Nephron (organoid): ENCODE measurements at regions not wholly inside any gene's neighbourhood (a gene's known extent, or its start where the extent isn't known, plus 50 kb on each side); places are given as distances from the start of the nearest gene placed in this dataset.

Source experiments
- H3K27ac Mint-ChIP-seq, 3 experiments: 2 replicates each; pipeline ENCODE4 v1.8.0; 2020; ENCODE audit warnings: mixed read lengths in 3 of 3, mild to moderate bottlenecking in 2 of 3, moderate library complexity in 1 of 3
- H3K27me3 Mint-ChIP-seq: 2 replicates; pipeline ENCODE4 v1.8.0; 2021; ENCODE audit warnings: low read depth, mild to moderate bottlenecking, moderate library complexity, mixed read lengths
- H3K36me3 Mint-ChIP-seq: 2 replicates; pipeline ENCODE4 v1.8.0; 2020; ENCODE audit warnings: low read depth, mixed read lengths
- H3K4me1 Mint-ChIP-seq: 2 replicates; pipeline ENCODE4 v1.8.0; 2020; ENCODE audit warnings: mixed read lengths
- H3K4me3 Mint-ChIP-seq, 3 experiments: 2 replicates each; pipeline ENCODE4 v1.8.0; 2020; ENCODE audit warnings: mild to moderate bottlenecking in 3 of 3, mixed read lengths in 3 of 3, moderate library complexity in 2 of 3
- H3K9me3 Mint-ChIP-seq: 2 replicates; pipeline ENCODE4 v1.8.0; 2020; ENCODE audit warnings: mixed read lengths
- TF ChIP-seq, protein P1 (sequence below), 3 experiments: fragments of 200-600 bp; sonication (generic); IDR thresholded peaks; one replicate each; pipeline ENCODE4 v1.5.0; 2021; ENCODE audit warnings: antibody characterized with exemption in 3 of 3; ENCODE audit not compliant: unreplicated experiment in 3 of 3

DNA sequence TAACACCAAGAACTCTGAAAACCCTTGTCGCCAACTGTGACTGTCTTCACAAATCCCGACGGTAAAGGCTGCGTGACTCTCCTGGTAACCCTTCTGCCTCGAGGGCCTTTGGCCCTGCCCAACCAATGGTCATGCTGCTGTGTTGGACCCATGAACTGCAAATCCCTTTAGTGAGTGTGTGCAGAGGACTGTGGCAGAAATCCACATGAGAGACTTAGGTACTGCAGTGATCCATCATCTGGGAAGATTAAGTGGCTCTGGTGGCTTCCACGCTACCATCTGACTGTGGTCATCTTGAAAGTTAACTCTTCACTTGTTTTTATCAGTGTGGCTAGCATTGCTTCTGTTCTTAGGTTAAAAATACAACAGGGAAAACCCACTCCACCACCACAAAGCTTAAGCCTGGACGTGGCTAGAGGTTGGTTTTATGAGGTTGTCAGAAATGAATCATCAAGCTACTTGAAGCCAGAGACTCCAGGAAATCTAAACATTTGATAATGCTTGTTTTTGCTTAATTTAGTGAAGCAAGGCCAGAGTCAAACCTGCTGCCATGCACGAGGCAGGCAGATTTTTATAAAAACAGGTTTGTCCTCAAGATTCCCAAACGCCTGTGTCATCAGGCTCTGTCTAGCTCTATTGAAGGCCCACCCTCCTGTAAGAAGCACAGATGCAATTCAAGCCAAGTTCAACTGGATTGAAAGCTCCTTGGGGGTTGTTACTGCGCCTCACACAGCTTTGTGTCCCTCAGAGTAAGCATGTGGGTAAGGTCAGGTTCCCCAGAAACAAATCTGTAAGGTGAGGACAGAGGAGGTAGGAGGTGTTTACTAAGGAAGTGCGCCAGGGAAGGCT is 52.7 kb upstream of the ERCC6L2 start:
- TF ChIP-seq, protein P1, sequence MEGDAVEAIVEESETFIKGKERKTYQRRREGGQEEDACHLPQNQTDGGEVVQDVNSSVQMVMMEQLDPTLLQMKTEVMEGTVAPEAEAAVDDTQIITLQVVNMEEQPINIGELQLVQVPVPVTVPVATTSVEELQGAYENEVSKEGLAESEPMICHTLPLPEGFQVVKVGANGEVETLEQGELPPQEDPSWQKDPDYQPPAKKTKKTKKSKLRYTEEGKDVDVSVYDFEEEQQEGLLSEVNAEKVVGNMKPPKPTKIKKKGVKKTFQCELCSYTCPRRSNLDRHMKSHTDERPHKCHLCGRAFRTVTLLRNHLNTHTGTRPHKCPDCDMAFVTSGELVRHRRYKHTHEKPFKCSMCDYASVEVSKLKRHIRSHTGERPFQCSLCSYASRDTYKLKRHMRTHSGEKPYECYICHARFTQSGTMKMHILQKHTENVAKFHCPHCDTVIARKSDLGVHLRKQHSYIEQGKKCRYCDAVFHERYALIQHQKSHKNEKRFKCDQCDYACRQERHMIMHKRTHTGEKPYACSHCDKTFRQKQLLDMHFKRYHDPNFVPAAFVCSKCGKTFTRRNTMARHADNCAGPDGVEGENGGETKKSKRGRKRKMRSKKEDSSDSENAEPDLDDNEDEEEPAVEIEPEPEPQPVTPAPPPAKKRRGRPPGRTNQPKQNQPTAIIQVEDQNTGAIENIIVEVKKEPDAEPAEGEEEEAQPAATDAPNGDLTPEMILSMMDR (IDR thresholded peaks at IDR 0.05; ENCODE audit: unreplicated experiment in 3 of 3): no peak
- Mint-ChIP-seq H3K9me3 (no peaks in the 10 kb centered on the region), H3K4me1 (no peaks in the 10 kb centered on the region), H3K27me3 (peaks cover 3% of the 10 kb centered on the region), H3K27ac (peak overlapping the region in 1 of 3 experiments; percentile 32), H3K4me3 (no peak overlapping the region), H3K36me3 (peaks cover 6% of the 10 kb centered on the region)

DNA sequence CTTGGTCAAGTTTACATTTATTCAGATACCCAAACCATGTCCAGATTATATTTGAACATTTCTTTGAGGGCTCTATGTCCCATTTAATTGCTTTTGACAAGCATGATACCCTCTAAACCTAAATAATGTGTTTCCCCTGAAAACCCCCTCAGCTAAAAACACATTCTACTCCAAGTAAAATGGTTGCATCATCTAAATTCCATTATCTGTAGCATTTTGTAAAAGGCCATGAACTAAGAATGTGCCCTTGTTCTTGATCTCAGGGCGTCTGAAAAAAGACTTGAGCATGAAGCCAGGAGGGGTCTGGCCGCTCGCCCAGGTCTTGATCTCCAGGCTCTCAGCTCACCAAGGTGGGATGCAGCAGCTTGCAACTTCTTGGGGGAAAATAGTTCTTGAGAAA is 53.5 kb upstream of the ERCC6L2 start:
- Mint-ChIP-seq H3K36me3 (peaks cover 6% of the 10 kb centered on the region), H3K4me1 (peaks cover 6% of the 10 kb centered on the region), H3K27me3 (peaks cover 6% of the 10 kb centered on the region), H3K4me3 (no peak overlapping the region), H3K27ac (no peak overlapping the region), H3K9me3 (no peaks in the 10 kb centered on the region)
- TF ChIP-seq, protein P1 (IDR thresholded peaks at IDR 0.05; ENCODE audit: unreplicated experiment in 3 of 3): no peak

DNA sequence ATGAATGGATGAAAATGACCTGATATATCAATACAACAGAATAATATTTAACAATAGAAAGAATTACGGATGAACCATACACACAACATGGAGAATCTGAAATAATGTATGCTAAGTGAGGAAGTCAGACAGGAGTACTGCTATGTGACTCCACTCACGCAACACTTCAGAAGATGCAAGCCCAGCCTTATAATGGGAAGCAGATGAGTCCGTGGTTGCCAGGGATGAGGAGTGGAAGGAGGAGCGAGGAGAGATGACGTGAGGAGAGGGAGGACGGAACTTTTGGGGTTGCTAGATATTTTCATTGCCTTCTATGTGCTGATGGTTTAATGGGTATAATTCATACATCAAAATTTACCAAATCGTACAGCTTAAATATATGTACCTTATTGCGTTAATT is 55.4 kb upstream of the ERCC6L2 start:
- Mint-ChIP-seq H3K4me3 (no peak overlapping the region), H3K36me3 (peaks cover 6% of the 10 kb centered on the region), H3K4me1 (peaks cover 17% of the 10 kb centered on the region), H3K27me3 (peaks cover 6% of the 10 kb centered on the region), H3K27ac (no peak overlapping the region), H3K9me3 (no peaks in the 10 kb centered on the region)
- TF ChIP-seq, protein P1 (IDR thresholded peaks at IDR 0.05; ENCODE audit: unreplicated experiment in 3 of 3): no peak

DNA sequence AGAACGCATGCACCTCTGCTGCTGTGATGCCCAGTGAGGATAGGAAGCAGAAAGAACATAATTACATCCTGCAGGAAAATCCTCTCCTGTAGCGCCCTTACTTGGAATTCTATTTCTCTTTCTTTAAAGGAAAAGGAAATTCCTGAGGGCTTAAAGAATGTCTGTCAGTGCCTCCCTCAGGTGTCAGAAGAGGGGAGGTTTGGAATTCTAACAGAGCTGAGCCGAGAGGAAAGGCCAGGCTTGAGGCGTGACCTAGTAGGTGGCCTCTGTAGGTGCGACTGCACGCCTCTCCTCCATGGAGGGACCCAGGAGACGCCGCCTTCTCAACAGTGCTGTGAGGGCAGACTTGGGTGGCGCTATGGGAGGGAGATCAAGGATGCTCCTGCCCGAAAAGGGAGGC is 55.9 kb upstream of the ERCC6L2 start:
- Mint-ChIP-seq H3K9me3 (no peaks in the 10 kb centered on the region), H3K27ac (no peak overlapping the region), H3K27me3 (peaks cover 6% of the 10 kb centered on the region), H3K4me3 (no peak overlapping the region), H3K4me1 (peaks cover 21% of the 10 kb centered on the region), H3K36me3 (peaks cover 6% of the 10 kb centered on the region)
- TF ChIP-seq, protein P1 (IDR thresholded peaks at IDR 0.05; ENCODE audit: unreplicated experiment in 3 of 3): no peak

DNA sequence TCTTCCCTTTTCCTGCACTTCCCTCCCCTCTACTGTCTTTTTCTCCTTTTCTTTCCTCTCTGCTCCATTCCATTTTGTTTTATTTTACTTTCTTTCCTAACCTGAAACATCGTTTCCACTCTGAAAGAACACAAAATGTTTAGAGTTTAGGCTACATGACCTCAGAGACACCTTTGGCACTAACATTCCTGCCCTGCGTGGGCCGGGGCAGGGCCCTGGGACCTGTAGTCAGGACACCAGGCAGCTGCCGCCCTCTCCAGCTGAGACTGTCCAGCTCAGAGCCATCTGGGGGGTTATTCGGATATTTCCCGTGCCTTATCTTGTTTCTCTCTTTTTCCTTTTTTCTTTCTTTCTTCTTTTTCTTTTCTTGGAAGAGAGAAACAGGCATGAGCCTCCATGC is 58.3 kb upstream of the ERCC6L2 start:
- Mint-ChIP-seq H3K4me3 (no peak overlapping the region), H3K27me3 (peaks cover 4% of the 10 kb centered on the region), H3K36me3 (peaks cover 15% of the 10 kb centered on the region), H3K4me1 (peaks cover 29% of the 10 kb centered on the region), H3K9me3 (no peaks in the 10 kb centered on the region), H3K27ac (no peak overlapping the region)
- TF ChIP-seq, protein P1 (IDR thresholded peaks at IDR 0.05; ENCODE audit: unreplicated experiment in 3 of 3): no peak

DNA sequence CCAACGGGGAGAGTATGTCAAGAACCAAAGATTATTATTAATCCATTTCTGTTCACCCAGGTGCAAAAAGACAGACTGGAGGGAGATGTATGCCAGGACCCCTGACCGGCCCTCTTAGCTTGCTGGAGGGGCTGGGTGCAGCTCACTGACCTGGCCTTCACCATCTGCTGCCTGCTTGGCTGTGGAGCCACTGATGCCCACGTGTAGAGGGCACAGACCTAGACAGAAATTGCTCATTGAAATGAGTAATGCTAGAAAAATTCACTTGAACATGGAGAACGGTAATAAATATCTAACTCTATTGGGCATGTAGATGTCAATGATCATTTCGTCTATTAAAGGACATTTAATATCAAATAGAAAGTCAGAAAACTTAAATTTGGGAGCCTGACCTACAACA is 58.8 kb upstream of the ERCC6L2 start:
- Mint-ChIP-seq H3K36me3 (peaks cover 18% of the 10 kb centered on the region), H3K9me3 (no peaks in the 10 kb centered on the region), H3K4me1 (peaks cover 29% of the 10 kb centered on the region), H3K27ac (no peak overlapping the region), H3K4me3 (no peak overlapping the region), H3K27me3 (peaks cover 3% of the 10 kb centered on the region)
- TF ChIP-seq, protein P1 (IDR thresholded peaks at IDR 0.05; ENCODE audit: unreplicated experiment in 3 of 3): no peak
